ENCODE measurements at regions not wholly inside any gene's neighbourhood (a gene's known extent, or its start where the extent isn't known, plus 50 kb on each side); places are given as distances from the start of the nearest gene placed in this dataset.

DNA sequence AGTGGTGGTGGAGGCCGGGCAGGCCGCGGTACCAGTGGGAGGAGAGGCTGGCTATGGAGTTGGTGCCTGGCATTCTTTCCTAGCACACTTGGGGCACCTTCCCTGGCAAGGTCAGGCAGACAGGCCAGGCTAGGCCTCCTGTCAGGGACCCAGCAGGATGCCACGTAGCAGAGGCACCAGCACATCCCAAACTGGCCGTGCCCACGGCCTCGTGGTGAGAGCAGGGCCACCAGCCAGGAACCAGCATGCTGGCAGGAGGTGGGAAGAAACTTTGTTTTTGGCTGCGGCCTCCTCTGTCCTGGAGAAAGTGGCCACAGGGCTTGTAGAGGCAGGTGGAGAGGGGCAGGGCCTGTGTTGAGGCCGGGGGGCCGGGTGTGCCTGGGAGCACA is 57.6 kb upstream of the CBFA2T3 start:
- Histone ChIP-seq H4K8ac (ENCODE audit: low read length) (no peak overlapping the region), H2AFZ (ENCODE audit: low read depth, low read length) (no peak overlapping the region), H3K9ac (ENCODE audit: low read length) (no peak overlapping the region), H3K9me3 (ENCODE audit: control insufficient read depth, low read length) (peaks cover 10% of the 10 kb centered on the region), H2BK5ac (ENCODE audit: low read depth, low read length, poor library complexity, severe bottlenecking) (no peak overlapping the region), H3K27me3 (ENCODE audit: control insufficient read depth in 1 of 2, insufficient read depth in 1 of 2, low read length in 2 of 2) (peaks cover 10 to 54% of the 10 kb centered on the region in 2 experiments), H3K4me2 (ENCODE audit: low read length, poor library complexity, severe bottlenecking) (no peak overlapping the region), H3K23ac (ENCODE audit: low read length in 2 of 2) (no peak overlapping the region), H3K36me3 (ENCODE audit: control insufficient read depth in 1 of 2, insufficient read depth in 2 of 2, low read depth in 1 of 2, low read length in 2 of 2) (no peaks in the 10 kb centered on the region), H2BK120ac (ENCODE audit: low read depth, low read length) (no peak overlapping the region), H3K27ac (ENCODE audit: low read length, poor library complexity, severe bottlenecking) (no peak overlapping the region), H2BK12ac (ENCODE audit: low read length in 2 of 2) (no peak overlapping the region), H2BK15ac (ENCODE audit: low read depth, poor library complexity, severe bottlenecking) (no peak overlapping the region), H2AK5ac (ENCODE audit: low read length, severe bottlenecking) (no peak overlapping the region), H3K79me1 (replicated peaks; ENCODE audit: low read length, poor library complexity, severe bottlenecking) (no peaks in the 10 kb centered on the region), H3K4me1 (ENCODE audit: control insufficient read depth, insufficient read depth, low read depth, low read length) (peaks cover 2% of the 10 kb centered on the region), H3K14ac (ENCODE audit: low read length in 2 of 2) (no peak overlapping the region), H3K4me3 (ENCODE audit: insufficient read depth in 1 of 2, low read depth in 1 of 2, low read length in 2 of 2) (no peak overlapping the region), H3K18ac (ENCODE audit: low read depth in 1 of 2, low read length in 2 of 2) (no peak overlapping the region), H3K4ac (ENCODE audit: low read depth in 1 of 2, low read length in 2 of 2) (no peak overlapping the region), H4K91ac (ENCODE audit: low read length) (no peak overlapping the region)
- no peak for DNase-seq
- 83% methylated on average over 10 of the region's 10 CpGs for WGBS

- WGBS = 67% methylated on average over 19 of the region's 23 CpGs
- no peak overlapping the region for H3K14ac ChIP-seq (ENCODE audit: low read length in 2 of 2)
- no peak overlapping the region for H4K8ac ChIP-seq (ENCODE audit: low read length)
- H2AFZ ChIP-seq (ENCODE audit: low read depth, low read length) = no peak overlapping the region
- H3K23ac ChIP-seq (ENCODE audit: low read length in 2 of 2) = no peak overlapping the region
- no peak overlapping the region for H2BK12ac ChIP-seq (ENCODE audit: low read length in 2 of 2)
- no peak overlapping the region for H4K91ac ChIP-seq (ENCODE audit: low read length)
- no peak overlapping the region for H2AK5ac ChIP-seq (ENCODE audit: low read length, severe bottlenecking)
- peaks cover 10% of the 10 kb centered on the region for H3K9me3 ChIP-seq (ENCODE audit: control insufficient read depth, low read length)
- H3K4me3 ChIP-seq (ENCODE audit: insufficient read depth in 1 of 2, low read depth in 1 of 2, low read length in 2 of 2) = no peak overlapping the region
- H3K36me3 ChIP-seq (ENCODE audit: control insufficient read depth in 1 of 2, insufficient read depth in 2 of 2, low read depth in 1 of 2, low read length in 2 of 2) = no peaks in the 10 kb centered on the region
- H2BK5ac ChIP-seq (ENCODE audit: low read depth, low read length, poor library complexity, severe bottlenecking) = no peak overlapping the region
- DNase-seq = no peak
- no peak overlapping the region for H2BK15ac ChIP-seq (ENCODE audit: low read depth, poor library complexity, severe bottlenecking)
- H3K4me2 ChIP-seq (ENCODE audit: low read length, poor library complexity, severe bottlenecking) = no peak overlapping the region
- H3K79me1 ChIP-seq (replicated peaks; ENCODE audit: low read length, poor library complexity, severe bottlenecking) = no peaks in the 10 kb centered on the region
- H3K27me3 ChIP-seq (ENCODE audit: control insufficient read depth in 1 of 2, insufficient read depth in 1 of 2, low read length in 2 of 2) = peaks cover 10 to 54% of the 10 kb centered on the region in 2 experiments
- no peak overlapping the region for H3K27ac ChIP-seq (ENCODE audit: low read length, poor library complexity, severe bottlenecking)
- peaks cover 2% of the 10 kb centered on the region for H3K4me1 ChIP-seq (ENCODE audit: control insufficient read depth, insufficient read depth, low read depth, low read length)
- H3K18ac ChIP-seq (ENCODE audit: low read depth in 1 of 2, low read length in 2 of 2) = no peak overlapping the region
- no peak overlapping the region for H3K9ac ChIP-seq (ENCODE audit: low read length)
- H3K4ac ChIP-seq (ENCODE audit: low read depth in 1 of 2, low read length in 2 of 2) = no peak overlapping the region
- H2BK120ac ChIP-seq (ENCODE audit: low read depth, low read length) = no peak overlapping the region
Observed at GRCh38 chr16:89034971-89035668, 58.1 kb upstream of the CBFA2T3 start.

GRCh38 chr16:89035669-89036570 is 57.7 kb upstream of the ACSF3 start:
- H3K4ac ChIP-seq (ENCODE audit: low read depth in 1 of 2, low read length in 2 of 2) = no peak overlapping the region
- H4K91ac ChIP-seq (ENCODE audit: low read length) = no peak overlapping the region
- peaks cover 8% of the 10 kb centered on the region for H3K9me3 ChIP-seq (ENCODE audit: control insufficient read depth, low read length)
- no peaks in the 10 kb centered on the region for H3K36me3 ChIP-seq (ENCODE audit: control insufficient read depth in 1 of 2, insufficient read depth in 2 of 2, low read depth in 1 of 2, low read length in 2 of 2)
- H3K27ac ChIP-seq (ENCODE audit: low read length, poor library complexity, severe bottlenecking) = no peak overlapping the region
- H2BK5ac ChIP-seq (ENCODE audit: low read depth, low read length, poor library complexity, severe bottlenecking) = no peak overlapping the region
- no peak overlapping the region for H3K23ac ChIP-seq (ENCODE audit: low read length in 2 of 2)
- H2BK12ac ChIP-seq (ENCODE audit: low read length in 2 of 2) = no peak overlapping the region
- H3K9ac ChIP-seq (ENCODE audit: low read length) = no peak overlapping the region
- H3K79me1 ChIP-seq (replicated peaks; ENCODE audit: low read length, poor library complexity, severe bottlenecking) = no peaks in the 10 kb centered on the region
- no peak overlapping the region for H4K8ac ChIP-seq (ENCODE audit: low read length)
- no peak overlapping the region for H3K14ac ChIP-seq (ENCODE audit: low read length in 2 of 2)
- no peak overlapping the region for H2AFZ ChIP-seq (ENCODE audit: low read depth, low read length)
- 65% methylated on average over 22 of the region's 22 CpGs for WGBS
- H3K4me3 ChIP-seq (ENCODE audit: insufficient read depth in 1 of 2, low read depth in 1 of 2, low read length in 2 of 2) = no peak overlapping the region
- H2BK120ac ChIP-seq (ENCODE audit: low read depth, low read length) = no peak overlapping the region
- no peak overlapping the region for H3K4me2 ChIP-seq (ENCODE audit: low read length, poor library complexity, severe bottlenecking)
- no peak overlapping the region for H3K18ac ChIP-seq (ENCODE audit: low read depth in 1 of 2, low read length in 2 of 2)
- H2BK15ac ChIP-seq (ENCODE audit: low read depth, poor library complexity, severe bottlenecking) = no peak overlapping the region
- H2AK5ac ChIP-seq (ENCODE audit: low read length, severe bottlenecking) = no peak overlapping the region
- H3K27me3 ChIP-seq (ENCODE audit: control insufficient read depth in 1 of 2, insufficient read depth in 1 of 2, low read length in 2 of 2) = peaks cover 10 to 58% of the 10 kb centered on the region in 2 experiments
- no peak for DNase-seq
- peaks cover 2% of the 10 kb centered on the region for H3K4me1 ChIP-seq (ENCODE audit: control insufficient read depth, insufficient read depth, low read depth, low read length)

DNA sequence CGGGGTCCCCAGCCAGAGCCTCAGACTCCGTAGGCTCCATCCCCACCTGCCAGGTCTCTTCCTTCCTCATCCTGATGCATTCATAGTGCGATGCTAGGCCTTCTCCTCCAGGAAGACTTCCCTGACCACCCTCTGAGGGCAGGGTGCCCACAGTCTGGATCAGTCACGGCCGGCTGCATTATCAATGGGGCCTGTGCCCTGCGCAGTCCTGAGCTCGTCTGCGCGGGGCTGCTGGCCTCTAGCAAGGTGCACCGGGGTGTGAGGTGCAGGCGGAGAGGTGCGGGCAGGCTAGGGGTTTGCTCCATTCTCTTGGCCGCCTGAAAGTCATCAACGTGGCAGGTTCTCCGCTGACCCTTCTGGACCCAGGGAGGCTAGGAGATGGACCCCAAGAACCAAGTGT is 56.9 kb upstream of the ACSF3 start:
- H3K27me3 ChIP-seq (ENCODE audit: control insufficient read depth in 1 of 2, insufficient read depth in 1 of 2, low read length in 2 of 2) = peaks cover 10 to 62% of the 10 kb centered on the region in 2 experiments
- no peak overlapping the region for H3K23ac ChIP-seq (ENCODE audit: low read length in 2 of 2)
- no peak overlapping the region for H2BK5ac ChIP-seq (ENCODE audit: low read depth, low read length, poor library complexity, severe bottlenecking)
- no peak overlapping the region for H3K4me2 ChIP-seq (ENCODE audit: low read length, poor library complexity, severe bottlenecking)
- H2BK15ac ChIP-seq (ENCODE audit: low read depth, poor library complexity, severe bottlenecking) = no peak overlapping the region
- H3K9ac ChIP-seq (ENCODE audit: low read length) = no peak overlapping the region
- no peak overlapping the region for H3K18ac ChIP-seq (ENCODE audit: low read depth in 1 of 2, low read length in 2 of 2)
- H4K8ac ChIP-seq (ENCODE audit: low read length) = no peak overlapping the region
- no peak overlapping the region for H3K4ac ChIP-seq (ENCODE audit: low read depth in 1 of 2, low read length in 2 of 2)
- H4K91ac ChIP-seq (ENCODE audit: low read length) = no peak overlapping the region
- H3K14ac ChIP-seq (ENCODE audit: low read length in 2 of 2) = no peak overlapping the region
- peaks cover under 1% of the 10 kb centered on the region for H3K9me3 ChIP-seq (ENCODE audit: control insufficient read depth, low read length)
- H2BK12ac ChIP-seq (ENCODE audit: low read length in 2 of 2) = no peak overlapping the region
- no peak for DNase-seq
- H3K79me1 ChIP-seq (replicated peaks; ENCODE audit: low read length, poor library complexity, severe bottlenecking) = no peaks in the 10 kb centered on the region
- peaks cover 2% of the 10 kb centered on the region for H3K4me1 ChIP-seq (ENCODE audit: control insufficient read depth, insufficient read depth, low read depth, low read length)
- 82% methylated on average over 15 of the region's 15 CpGs for WGBS
- H3K36me3 ChIP-seq (ENCODE audit: control insufficient read depth in 1 of 2, insufficient read depth in 2 of 2, low read depth in 1 of 2, low read length in 2 of 2) = no peaks in the 10 kb centered on the region
- no peak overlapping the region for H2BK120ac ChIP-seq (ENCODE audit: low read depth, low read length)
- H3K27ac ChIP-seq (ENCODE audit: low read length, poor library complexity, severe bottlenecking) = no peak overlapping the region
- H2AFZ ChIP-seq (ENCODE audit: low read depth, low read length) = no peak overlapping the region
- H3K4me3 ChIP-seq (ENCODE audit: insufficient read depth in 1 of 2, low read depth in 1 of 2, low read length in 2 of 2) = no peak overlapping the region
- no peak overlapping the region for H2AK5ac ChIP-seq (ENCODE audit: low read length, severe bottlenecking)
